ENCODE measurements at regions not wholly inside any gene's neighbourhood (a gene's known extent, or its start where the extent isn't known, plus 50 kb on each side); places are given as distances from the start of the nearest gene placed in this dataset.

DNA sequence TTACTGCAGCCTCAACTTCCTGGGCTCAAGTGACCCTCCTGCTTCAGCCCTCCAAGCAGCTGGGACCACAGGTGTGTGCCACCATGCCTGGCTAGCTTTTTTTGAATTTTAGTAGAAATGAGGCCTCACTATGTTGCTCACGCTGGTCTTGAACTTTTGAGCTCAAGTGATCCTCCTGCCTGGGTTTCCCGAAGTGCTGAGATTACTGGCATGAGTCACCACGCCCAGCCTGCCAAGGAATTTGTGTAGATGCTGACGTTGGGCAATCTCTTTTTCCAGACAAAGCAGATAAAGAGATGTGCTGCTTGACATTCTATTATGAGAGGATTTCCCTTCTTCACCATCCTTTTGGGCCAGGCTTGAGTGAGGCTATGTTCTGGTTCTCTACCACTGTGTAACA, 254.5 kb upstream of the RPS6KA3 start:
- DNase-seq (ENCODE audit: low read depth): no peak

DNA sequence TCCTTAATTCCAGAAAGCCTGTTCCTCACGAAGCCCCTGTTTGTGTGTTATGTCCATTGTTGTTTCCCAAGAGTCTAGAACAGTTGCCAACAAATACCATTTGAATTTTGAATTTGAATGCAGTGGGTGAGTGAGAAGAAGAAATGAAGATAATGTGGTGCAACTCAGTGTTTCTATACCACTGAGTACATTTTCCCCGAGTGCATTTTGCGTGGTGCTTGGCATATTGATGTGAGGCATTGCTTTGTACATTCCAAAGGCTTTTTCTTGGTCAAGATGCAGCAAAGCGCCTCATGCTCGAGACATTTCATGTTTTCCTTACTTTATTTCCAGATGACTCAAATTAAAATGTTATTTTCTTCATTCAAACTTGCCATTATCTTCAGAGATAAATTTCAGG, 253.1 kb upstream of the RPS6KA3 start:
- no peak for DNase-seq (ENCODE audit: low read depth)

DNA sequence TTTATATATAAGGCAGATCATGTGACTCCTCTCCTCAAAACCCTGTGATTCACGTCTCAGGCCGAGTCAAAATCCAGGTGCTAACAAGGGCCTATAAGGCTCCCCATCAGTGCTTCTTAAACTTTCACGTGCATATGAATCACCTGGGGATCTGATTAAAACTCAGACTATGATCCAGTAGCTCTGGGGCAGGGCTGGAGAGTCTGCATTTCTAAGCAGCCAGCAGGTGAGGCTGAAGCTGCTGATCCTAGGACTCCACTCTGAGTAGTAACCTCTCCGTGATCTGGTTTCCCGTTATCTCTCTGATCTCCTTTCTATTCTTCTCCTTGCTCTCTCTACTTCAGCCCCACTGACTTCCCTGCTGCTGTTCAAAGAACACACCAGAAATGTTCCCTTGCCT, 252.4 kb upstream of the RPS6KA3 start:
- no peak for DNase-seq (ENCODE audit: low read depth)

DNA sequence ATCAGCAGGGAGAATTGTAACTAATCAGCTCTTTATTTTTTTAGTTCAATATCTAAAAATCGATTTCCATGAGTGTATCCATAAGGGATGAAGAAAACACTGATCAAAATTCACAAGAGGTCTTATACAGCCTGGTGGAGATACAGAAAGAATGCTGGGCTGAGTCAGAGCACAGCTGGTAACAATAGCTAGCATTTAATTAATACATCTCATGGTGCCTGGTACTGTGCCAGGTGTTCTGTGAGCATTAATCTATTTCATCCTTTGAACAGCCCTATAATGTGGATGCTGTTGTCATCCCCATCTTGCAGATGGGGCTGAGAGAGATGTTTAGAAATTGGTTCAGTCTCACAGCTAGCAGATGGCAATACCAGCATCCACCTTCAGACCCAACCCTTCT, 250.9 kb upstream of the RPS6KA3 start:
- peak; percentile 58 for DNase-seq (ENCODE audit: low read depth)

DNA sequence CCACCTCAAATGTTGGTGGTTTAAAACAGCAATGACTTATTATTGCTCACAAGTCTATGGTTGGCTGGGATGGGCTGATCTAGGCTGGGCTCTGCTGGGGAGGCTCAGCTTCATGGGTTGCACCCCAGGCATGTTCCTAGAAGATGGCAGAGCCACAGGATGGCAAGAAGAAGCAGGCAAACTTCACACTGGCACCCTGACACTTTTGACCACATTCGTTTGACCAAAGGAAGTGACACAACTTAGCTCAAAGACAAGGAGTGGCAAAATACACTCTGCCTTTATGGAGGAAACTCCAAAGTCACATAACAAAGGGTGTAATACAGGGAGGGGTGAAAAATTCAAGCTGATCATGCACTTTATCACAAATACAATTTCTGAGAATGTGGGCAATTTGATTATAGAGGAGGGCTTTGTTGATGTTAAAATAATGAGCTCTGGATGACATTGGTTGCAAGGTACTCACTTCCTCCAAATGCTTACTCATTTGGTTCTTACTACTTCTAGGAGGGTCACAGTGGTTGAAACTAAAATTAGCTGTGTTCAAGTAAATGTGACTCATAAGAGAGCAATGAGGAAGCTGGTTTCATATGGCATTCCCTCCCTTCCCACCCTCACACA, 249.2 kb upstream of the RPS6KA3 start:
- DNase-seq (ENCODE audit: low read depth): peak; percentile 49

DNA sequence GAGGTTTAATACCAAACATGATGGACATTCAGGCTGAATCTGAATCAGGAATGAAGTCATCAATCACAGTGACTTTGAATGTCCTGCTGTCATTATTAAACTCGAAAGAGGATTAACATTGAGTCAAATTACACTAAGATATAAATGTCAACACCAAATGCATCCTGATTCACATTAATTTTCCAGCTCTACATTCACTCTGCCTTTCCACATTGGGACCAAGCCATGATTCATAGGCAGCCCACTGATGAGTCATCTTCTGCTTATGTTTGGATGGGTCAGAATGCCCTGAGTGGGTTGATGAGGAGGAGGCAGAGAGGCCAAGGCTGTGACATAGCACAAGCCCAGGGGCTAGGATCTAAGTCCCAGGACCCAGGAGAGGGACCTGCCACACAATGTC, 247.6 kb upstream of the RPS6KA3 start:
- peak; percentile 38 for DNase-seq (ENCODE audit: low read depth)

DNA sequence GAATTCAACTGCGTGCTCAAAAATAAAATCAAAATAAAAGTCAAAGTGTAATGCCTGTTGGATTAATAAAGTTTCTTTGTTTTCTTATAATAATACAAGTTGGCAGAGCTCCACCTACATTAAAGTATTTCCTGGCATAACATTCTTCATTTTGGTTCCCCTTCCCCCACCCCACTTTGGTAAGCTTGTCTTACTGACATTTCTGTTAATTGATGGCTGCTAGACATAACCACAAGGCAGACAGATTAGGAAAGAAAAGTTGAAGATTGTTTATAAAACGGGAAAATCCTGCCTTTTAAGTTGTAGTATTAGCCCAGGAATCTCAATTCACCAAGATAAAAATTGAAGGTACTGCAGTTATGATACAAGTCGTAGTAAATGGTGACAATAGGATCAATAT, 246.5 kb upstream of the RPS6KA3 start:
- DNase-seq (ENCODE audit: low read depth): no peak

DNA sequence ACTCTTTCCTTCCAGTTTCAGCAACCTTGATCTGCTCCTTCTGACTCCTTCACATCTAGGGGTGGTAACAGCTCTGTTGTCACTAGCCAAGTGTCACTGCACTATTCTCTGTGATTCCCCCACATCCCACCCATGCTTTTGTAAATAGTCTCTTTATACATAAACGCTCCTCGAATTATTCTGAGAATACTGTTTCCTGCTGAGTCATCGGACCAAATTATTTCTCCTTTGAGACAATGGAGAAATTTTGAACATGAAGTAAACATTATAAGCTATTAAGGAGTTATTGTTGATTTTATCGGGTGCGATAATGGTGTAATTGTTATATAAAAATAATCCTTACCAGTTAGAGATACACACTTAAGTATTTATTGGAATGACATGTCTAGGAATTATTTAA, 245.1 kb upstream of the RPS6KA3 start:
- no peak for DNase-seq (ENCODE audit: low read depth)

DNA sequence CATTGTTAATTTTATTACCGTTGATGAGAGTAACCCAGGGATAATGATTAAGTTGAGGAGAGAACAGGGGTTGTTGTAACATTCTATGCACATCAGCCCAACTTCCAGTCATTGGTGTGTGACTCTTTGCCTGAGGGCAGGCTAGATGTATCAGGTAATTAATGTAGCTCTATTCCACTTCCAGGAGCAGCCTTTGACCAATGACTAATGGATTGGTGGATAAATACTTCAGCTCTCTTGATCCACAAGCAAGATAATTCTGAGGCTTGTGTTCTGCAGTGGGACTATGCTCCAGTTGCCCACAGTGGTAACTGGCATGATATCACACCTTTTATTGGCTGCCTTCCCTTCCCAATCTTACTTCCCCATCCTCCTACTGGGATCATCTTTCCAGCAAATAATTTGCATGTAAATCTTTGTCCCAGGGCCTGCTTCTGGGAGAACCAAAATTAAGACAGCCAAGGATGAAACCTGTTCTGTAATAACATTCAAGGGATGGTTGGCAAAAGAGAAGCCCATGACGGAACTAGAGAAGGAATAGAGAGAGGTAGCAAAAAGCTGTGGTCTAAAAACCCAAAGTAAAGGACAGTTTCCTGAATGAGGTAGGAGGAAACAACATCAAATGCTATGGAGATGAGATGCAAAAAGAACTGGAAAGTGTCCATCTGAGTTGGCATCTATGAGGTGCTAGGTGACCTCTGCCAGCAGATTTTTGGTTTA, 241.4 kb upstream of the RPS6KA3 start:
- no peak for DNase-seq (ENCODE audit: low read depth)

DNA sequence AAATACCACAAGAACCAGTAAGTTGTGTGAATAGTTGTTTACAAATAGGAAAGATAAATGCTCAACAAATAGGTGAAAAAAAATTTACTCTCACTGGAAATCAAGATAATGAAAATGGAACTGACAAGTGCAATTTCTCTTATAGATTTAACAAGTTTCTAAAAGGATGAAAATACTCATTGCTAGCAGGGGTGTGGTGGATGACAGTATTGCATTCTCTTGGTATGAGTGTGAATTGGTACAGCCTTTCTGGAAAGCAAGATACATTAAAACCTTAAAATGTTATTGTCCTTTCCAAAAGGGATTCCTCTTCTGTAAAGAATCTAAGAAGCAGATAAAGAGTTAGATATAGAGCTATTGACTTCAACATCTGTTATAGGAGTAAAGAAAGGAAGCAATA, 240.0 kb upstream of the RPS6KA3 start:
- DNase-seq (ENCODE audit: low read depth): no peak

DNA sequence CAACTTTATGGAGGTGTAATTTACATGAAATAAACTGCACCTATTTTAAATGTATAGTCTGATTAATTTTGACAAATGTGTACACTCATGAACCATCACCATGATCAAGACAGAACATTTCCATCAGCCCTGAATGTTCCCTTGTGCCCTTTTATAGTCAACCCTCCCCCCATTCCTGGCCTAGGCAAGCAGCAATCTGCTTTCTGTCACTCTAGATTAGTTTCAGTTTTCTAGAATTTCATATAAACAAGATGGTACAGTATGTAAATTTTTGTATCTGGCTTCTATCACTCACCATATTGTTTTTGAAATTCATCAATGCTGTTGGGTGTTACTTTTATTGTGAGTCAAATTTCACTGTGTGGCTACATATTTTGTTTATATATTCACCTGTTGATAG, 234.2 kb upstream of the RPS6KA3 start:
- DNase-seq (ENCODE audit: low read depth): no peak

DNA sequence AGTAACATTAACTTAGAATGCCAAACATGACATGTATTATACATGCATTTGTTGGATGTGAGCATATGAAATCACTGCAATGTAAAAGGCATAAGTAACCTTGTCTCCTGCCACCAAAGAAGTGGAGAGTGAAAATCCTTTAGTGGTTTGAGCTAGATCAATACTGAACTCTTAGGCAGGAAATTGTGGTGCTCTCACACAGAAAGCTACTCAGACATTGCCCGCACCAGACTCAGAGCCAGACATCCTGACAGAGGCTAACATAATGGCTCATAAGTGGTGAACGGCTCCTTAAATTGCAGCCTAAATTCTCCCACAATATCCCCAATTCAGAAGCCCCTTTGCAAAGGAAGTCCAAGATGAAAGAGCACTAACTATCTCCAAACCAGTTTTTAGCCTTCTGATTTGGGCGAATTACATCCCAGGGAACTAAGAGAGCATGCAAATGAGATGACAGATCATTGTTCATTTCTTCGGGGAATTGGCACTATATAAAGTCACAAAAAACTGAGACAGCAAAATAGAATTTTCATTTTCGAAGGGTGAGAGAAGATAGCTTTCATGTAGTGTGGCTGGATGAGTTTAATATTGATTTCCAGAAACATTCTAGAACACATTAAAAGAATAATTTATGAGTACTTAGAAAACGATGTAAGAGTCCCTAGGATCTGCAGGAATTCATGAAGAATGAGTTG, 233.6 kb upstream of the RPS6KA3 start:
- DNase-seq (ENCODE audit: low read depth): no peak

DNA sequence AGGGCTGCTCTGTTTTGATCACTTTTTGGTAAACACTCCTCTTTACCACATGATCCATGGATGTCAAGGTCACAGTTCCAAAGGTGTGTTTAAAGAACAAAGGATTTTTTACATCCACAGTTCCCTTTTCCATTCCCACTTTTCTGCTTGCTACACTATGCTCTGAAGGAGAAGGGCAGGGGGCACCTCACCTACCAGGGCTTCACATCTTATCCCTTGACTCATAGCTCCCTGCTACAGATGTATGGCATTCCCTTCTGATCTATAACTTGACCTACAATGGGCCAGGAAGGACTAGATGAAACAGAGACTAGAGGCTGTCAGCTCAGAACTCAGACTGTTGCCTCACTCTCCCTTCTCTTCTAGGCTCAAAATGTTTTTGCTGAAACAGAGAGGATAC, 233.1 kb upstream of the RPS6KA3 start:
- DNase-seq (ENCODE audit: low read depth): no peak

DNA sequence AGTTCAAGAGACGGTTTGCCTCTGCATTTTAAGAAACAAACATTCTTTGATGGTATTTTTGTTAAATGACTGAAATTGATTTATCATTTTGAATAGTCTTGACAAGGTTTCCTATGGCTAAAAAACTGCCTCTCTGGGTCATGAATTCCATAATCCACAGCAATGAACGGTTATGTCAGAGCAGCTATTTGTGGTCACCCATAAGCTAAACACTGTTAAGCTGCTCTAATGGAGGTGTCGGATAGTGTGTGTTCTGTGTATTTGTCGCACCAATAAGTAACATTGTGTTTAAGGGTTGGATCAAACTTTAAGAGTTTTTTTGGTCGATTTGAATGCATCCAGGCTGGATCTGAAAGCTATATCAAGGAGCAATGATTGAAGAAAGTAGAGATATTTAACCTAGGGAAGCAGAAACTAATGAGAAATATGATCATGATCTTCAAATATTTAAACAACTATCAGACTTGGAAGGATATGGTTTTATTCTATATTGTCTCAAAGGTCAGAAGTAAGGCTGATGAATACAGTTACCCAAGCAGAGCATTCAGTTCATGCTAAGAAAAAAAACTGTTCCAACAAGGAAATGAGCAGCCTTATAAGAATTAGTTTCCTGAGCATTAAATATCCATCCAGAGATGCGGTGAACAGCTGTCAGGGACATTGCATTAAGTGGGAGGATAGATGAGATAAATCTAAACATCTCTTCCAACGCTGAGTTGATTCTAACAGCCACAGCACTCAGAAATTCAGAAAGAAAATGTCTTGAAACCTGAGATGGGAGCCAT, 232.3 kb upstream of the RPS6KA3 start:
- no peak for DNase-seq (ENCODE audit: low read depth)

DNA sequence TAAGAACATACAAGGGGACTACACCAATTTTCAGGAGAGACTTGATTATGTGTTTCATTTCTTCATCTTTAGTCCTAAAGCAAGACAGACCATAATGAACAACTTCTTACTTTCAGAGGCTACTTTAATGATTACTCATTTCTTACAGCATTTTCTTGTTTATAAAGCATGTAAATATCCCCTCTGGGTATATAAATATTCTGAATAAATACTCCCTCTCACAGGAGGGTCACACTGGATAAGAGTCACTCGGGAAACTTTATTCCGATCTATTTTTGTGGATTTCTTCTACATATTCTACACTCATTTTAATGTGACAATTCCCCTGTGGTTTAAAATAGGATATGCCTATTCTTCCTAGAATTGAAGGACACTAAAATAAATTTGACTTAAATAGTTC, 228.9 kb upstream of the RPS6KA3 start:
- DNase-seq (ENCODE audit: low read depth): no peak

DNA sequence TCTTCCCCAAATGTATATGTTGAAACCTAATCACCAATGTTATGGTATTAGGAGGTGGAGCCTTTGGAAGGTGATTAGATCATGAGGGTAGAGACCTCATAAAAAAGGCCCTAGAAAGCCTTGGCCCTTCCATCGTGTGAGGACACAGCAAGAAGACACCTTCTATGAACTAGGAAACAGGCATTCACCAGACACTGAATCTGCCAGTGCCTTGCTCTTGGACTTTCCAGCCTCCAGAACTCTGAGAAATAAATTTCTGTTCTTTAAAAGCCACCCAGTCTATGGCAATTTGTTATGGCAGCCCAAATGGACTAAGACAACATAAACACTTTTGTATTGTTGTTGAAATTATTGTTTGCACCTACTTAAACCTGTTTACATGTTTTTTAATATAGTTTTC, 221.8 kb upstream of the RPS6KA3 start:
- DNase-seq (ENCODE audit: low read depth): no peak

DNA sequence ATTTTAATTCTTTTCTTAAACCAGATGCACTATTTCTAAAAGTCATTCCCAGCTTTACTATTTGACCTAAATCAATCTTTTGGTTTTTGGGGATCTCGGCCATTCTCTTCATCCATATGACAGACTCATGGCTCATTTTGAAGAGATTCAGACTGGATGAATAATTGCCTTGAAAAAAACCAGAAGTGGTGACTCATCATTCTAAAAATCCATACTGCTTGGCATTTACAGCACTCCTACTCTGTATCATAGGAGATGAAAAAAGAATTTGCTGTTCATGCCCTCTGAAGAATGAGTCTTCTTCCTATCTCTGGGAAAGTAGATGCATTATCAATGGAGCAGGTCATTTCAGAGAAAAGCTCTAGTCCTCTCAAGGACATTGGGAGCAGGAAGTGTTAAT, 220.5 kb upstream of the RPS6KA3 start:
- DNase-seq (ENCODE audit: low read depth): no peak

DNA sequence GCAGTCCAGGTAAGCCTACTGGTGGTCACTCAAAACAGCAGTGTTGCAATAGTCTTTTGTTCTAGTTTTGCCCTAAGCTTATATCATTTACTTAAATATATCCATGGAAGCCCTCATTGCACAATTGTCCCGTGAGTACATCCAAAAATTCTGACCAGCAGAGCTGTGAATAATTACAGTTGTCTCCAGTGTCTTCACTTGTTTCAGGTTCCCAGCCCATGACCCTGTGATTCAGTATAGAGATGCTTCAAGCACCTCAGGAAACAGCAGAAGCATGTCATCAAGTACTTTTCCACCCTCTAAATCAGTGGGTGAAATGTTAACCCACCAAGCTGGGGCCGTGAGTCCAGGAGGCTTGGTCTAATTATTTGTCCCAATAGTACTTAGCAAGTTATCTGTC, 214.9 kb upstream of the RPS6KA3 start:
- no peak for DNase-seq (ENCODE audit: low read depth)

DNA sequence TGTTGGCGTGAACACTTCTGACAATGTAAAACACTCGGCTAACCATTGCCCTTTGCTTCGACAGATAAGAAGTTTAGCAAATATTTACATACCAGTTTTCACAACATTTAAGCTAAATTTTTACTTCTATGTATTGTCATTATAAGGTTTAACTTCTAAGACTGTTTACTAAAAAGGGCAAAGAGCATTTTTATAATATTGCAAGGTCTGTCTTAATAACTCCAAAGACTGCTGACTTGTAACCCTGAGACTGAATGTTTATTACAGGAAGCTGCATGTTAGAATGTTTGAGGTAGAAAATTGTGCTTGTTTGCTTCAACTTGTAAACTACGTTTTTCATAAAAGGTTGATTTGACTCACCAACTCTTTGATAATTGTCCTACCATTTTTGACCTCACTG, 213.2 kb upstream of the RPS6KA3 start:
- DNase-seq (ENCODE audit: low read depth): no peak

DNA sequence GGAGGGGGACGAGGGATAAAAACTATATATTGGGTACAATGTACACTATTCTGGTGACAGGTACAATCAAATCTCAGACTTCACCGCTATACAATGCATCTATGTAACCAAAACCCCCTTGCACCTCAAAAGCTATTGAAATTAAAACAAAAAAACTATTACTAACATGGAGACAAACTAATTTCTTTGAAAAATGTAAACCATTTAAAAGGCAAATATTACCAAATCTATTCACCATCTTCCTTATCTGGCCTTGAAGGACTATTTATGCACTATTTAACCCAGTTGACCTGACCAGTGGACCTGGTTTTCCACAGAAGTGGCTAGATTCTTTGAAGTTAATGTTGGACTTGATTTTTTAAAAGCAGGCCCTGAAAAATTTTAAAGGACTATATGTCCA, 212.3 kb upstream of the RPS6KA3 start:
- no peak for DNase-seq (ENCODE audit: low read depth)

DNA sequence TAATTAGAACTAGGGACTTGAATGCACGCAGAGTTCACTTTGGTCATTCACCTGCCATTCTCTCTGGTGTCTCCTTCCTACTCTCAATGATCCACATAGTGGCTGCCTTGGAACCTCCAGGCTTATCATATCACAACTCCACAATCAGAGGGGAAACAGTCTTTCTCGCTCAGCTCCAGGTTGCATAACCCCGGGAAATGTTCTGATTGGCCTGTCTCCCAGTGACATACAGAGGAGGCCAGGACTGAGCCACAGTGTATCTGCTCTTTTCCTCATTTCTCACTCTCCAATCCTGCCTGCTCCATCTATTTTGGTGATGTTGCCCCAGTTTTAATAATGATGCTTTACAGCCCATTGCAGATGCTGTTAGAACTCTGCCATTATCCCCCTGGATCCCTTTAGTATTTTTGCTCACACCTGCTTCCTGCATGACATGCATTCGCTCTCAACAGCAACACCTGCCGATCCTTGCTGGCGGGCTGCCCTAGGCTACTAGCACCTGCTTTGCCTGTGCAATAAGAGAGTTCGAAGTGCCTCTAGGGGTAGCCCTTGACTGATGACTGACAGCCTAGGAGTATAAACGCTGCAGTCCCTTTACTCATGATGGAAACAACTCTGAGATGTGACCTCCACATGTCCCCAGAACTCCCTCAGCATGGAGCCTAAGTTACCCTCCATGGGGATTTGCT, 211.3 kb upstream of the RPS6KA3 start:
- no peak for DNase-seq (ENCODE audit: low read depth)

DNA sequence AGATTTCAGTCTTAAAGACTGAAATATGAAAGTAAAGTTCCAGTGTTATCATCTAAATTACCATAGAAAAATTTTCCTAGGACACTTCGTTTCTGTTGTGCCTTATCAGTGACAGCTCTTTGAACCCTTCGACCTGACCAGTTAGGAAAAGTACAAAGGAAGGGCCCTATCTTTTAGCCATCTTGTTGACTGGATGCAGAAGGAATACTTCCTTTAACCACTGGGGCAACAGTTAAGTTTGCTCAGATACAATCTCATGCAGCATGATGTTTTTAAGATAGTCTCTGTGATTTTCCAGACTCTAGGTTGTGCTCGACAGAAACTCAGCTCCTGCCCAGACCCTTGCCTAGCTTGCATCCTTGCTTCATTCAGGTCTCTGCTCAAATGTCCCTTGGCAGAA, 210.5 kb upstream of the RPS6KA3 start:
- DNase-seq (ENCODE audit: low read depth): no peak

All from GM04504 (cell line).